ENCODE measurements at regions not wholly inside any gene's neighbourhood (a gene's known extent, or its start where the extent isn't known, plus 50 kb on each side); places are given as distances from the start of the nearest gene placed in this dataset.

- no peaks in the 10 kb centered on the region for H3K36me3 ChIP-seq (replicated peaks in 1 of 2; ENCODE audit: control insufficient read depth in 2 of 2, insufficient read depth in 2 of 2, low read length in 2 of 2)
- no peak overlapping the region for H3K4me2 ChIP-seq (ENCODE audit: insufficient read depth, low read length, poor library complexity, severe bottlenecking)
- H2BK120ac ChIP-seq (ENCODE audit: low read depth, low read length) = no peak overlapping the region
- no peak overlapping the region for H3K9ac ChIP-seq (ENCODE audit: low read depth, low read length, poor library complexity)
- no CpG with 5 or more reads among the region's 2 CpGs for WGBS, 2 donors (ENCODE audit: extremely low coverage in 2 of 2, insufficient read length in 2 of 2, insufficient replicate concordance in 1 of 2)
- no peaks in the 10 kb centered on the region for H3K79me1 ChIP-seq (ENCODE audit: low read depth, low read length)
- no peak for DNase-seq (ENCODE audit: low spot score)
- H2AFZ ChIP-seq (ENCODE audit: low read length) = no peak overlapping the region
- H2BK5ac ChIP-seq (ENCODE audit: low read length) = no peak overlapping the region
- H3K4me3 ChIP-seq (ENCODE audit: low read length in 2 of 2) = no peak overlapping the region
- H3K9me3 ChIP-seq (replicated peaks in 1 of 2; ENCODE audit: control insufficient read depth in 2 of 2, insufficient read depth in 1 of 2, low read depth in 1 of 2, low read length in 2 of 2) = peaks cover 0 to under 1% of the 10 kb centered on the region in 2 donors
- H2BK15ac ChIP-seq (ENCODE audit: low read length) = no peak overlapping the region
- H3K27me3 ChIP-seq (ENCODE audit: control insufficient read depth in 3 of 3, insufficient read depth in 3 of 3, low read depth in 1 of 3, low read length in 3 of 3) = peaks cover 0 to 70% (median 0%) of the 10 kb centered on the region in 3 experiments
- no peak overlapping the region for H2AK5ac ChIP-seq (ENCODE audit: low read depth, low read length)
- no peak overlapping the region for H3K18ac ChIP-seq (ENCODE audit: low read length)
- no peak overlapping the region for H3K4ac ChIP-seq (ENCODE audit: low read length)
- H4K8ac ChIP-seq (ENCODE audit: low read depth, low read length) = no peak overlapping the region
- H3K4me1 ChIP-seq (ENCODE audit: control insufficient read depth in 2 of 2, insufficient read depth in 1 of 2, low read depth in 1 of 2, low read length in 2 of 2) = peaks cover 6 to 7% of the 10 kb centered on the region in 2 donors
- no peak overlapping the region for H3K14ac ChIP-seq (ENCODE audit: low read length)
- no peak overlapping the region for H3K23ac ChIP-seq (ENCODE audit: low read depth, low read length, poor library complexity)
- no peak overlapping the region for H4K91ac ChIP-seq (ENCODE audit: low read depth, low read length, poor library complexity)
- H3K27ac ChIP-seq (replicated peaks; ENCODE audit: low read length) = no peak overlapping the region
- H2BK12ac ChIP-seq (ENCODE audit: low read length) = no peak overlapping the region
These were observed 215.5 kb upstream of the MCHR2 start for GRCh38 chr6:100209323-100210136.

GRCh38 chr6:100203400-100203799, 209.4 kb upstream of the MCHR2 start:
- Histone ChIP-seq H3K36me3 (replicated peaks in 1 of 2; ENCODE audit: control insufficient read depth in 2 of 2, insufficient read depth in 2 of 2, low read length in 2 of 2) (no peaks in the 10 kb centered on the region), H3K23ac (ENCODE audit: low read depth, low read length, poor library complexity) (no peak overlapping the region), H2BK12ac (ENCODE audit: low read length) (no peak overlapping the region), H3K4me2 (ENCODE audit: insufficient read depth, low read length, poor library complexity, severe bottlenecking) (no peak overlapping the region), H3K4me3 (ENCODE audit: low read length in 2 of 2) (no peak overlapping the region), H3K14ac (ENCODE audit: low read length) (no peak overlapping the region), H3K27ac (replicated peaks; ENCODE audit: low read length) (no peak overlapping the region), H3K9me3 (replicated peaks in 1 of 2; ENCODE audit: control insufficient read depth in 2 of 2, insufficient read depth in 1 of 2, low read depth in 1 of 2, low read length in 2 of 2) (peaks cover 0 to 3% of the 10 kb centered on the region in 2 donors), H3K4ac (ENCODE audit: low read length) (no peak overlapping the region), H4K91ac (ENCODE audit: low read depth, low read length, poor library complexity) (no peak overlapping the region), H2BK15ac (ENCODE audit: low read length) (no peak overlapping the region), H2BK120ac (ENCODE audit: low read depth, low read length) (no peak overlapping the region), H2AK5ac (ENCODE audit: low read depth, low read length) (no peak overlapping the region), H3K4me1 (ENCODE audit: control insufficient read depth in 2 of 2, insufficient read depth in 1 of 2, low read depth in 1 of 2, low read length in 2 of 2) (no peaks in the 10 kb centered on the region), H3K9ac (ENCODE audit: low read depth, low read length, poor library complexity) (no peak overlapping the region), H4K8ac (ENCODE audit: low read depth, low read length) (no peak overlapping the region), H3K27me3 (ENCODE audit: control insufficient read depth in 3 of 3, insufficient read depth in 3 of 3, low read depth in 1 of 3, low read length in 3 of 3) (peaks cover 0 to 26% (median 0%) of the 10 kb centered on the region in 3 experiments), H2BK5ac (ENCODE audit: low read length) (no peak overlapping the region), H2AFZ (ENCODE audit: low read length) (no peak overlapping the region), H3K79me1 (ENCODE audit: low read depth, low read length) (no peaks in the 10 kb centered on the region), H3K18ac (ENCODE audit: low read length) (no peak overlapping the region)
- DNase-seq (ENCODE audit: low spot score) = no peak
- WGBS, 2 donors (ENCODE audit: extremely low coverage in 2 of 2, insufficient read length in 2 of 2, insufficient replicate concordance in 1 of 2) = no CpG with 5 or more reads among the region's 3 CpGs

- no peak overlapping the region for H3K9ac ChIP-seq (ENCODE audit: low read depth, low read length, poor library complexity)
- no peak overlapping the region for H2BK5ac ChIP-seq (ENCODE audit: low read length)
- no peak overlapping the region for H3K4ac ChIP-seq (ENCODE audit: low read length)
- no peak overlapping the region for H2BK120ac ChIP-seq (ENCODE audit: low read depth, low read length)
- H3K9me3 ChIP-seq (replicated peaks in 1 of 2; ENCODE audit: control insufficient read depth in 2 of 2, insufficient read depth in 1 of 2, low read depth in 1 of 2, low read length in 2 of 2) = peaks cover 0 to 3% of the 10 kb centered on the region in 2 donors
- H4K91ac ChIP-seq (ENCODE audit: low read depth, low read length, poor library complexity) = no peak overlapping the region
- no peak for DNase-seq (ENCODE audit: low spot score)
- H3K4me1 ChIP-seq (ENCODE audit: control insufficient read depth in 2 of 2, insufficient read depth in 1 of 2, low read depth in 1 of 2, low read length in 2 of 2) = no peaks in the 10 kb centered on the region
- H3K23ac ChIP-seq (ENCODE audit: low read depth, low read length, poor library complexity) = no peak overlapping the region
- H2AK5ac ChIP-seq (ENCODE audit: low read depth, low read length) = no peak overlapping the region
- H3K27ac ChIP-seq (replicated peaks; ENCODE audit: low read length) = no peak overlapping the region
- H3K18ac ChIP-seq (ENCODE audit: low read length) = no peak overlapping the region
- no peak overlapping the region for H2BK12ac ChIP-seq (ENCODE audit: low read length)
- H2AFZ ChIP-seq (ENCODE audit: low read length) = no peak overlapping the region
- no peak overlapping the region for H4K8ac ChIP-seq (ENCODE audit: low read depth, low read length)
- H3K79me1 ChIP-seq (ENCODE audit: low read depth, low read length) = no peaks in the 10 kb centered on the region
- no peaks in the 10 kb centered on the region for H3K36me3 ChIP-seq (replicated peaks in 1 of 2; ENCODE audit: control insufficient read depth in 2 of 2, insufficient read depth in 2 of 2, low read length in 2 of 2)
- peaks cover 0 to 18% (median 0%) of the 10 kb centered on the region in 3 experiments for H3K27me3 ChIP-seq (ENCODE audit: control insufficient read depth in 3 of 3, insufficient read depth in 3 of 3, low read depth in 1 of 3, low read length in 3 of 3)
- H2BK15ac ChIP-seq (ENCODE audit: low read length) = no peak overlapping the region
- no peak overlapping the region for H3K4me3 ChIP-seq (ENCODE audit: low read length in 2 of 2)
- H3K4me2 ChIP-seq (ENCODE audit: insufficient read depth, low read length, poor library complexity, severe bottlenecking) = no peak overlapping the region
- no CpG with 5 or more reads among the region's 2 CpGs for WGBS, 2 donors (ENCODE audit: extremely low coverage in 2 of 2, insufficient read length in 2 of 2, insufficient replicate concordance in 1 of 2)
- no peak overlapping the region for H3K14ac ChIP-seq (ENCODE audit: low read length)
These were observed 208.6 kb upstream of the MCHR2 start for GRCh38 chr6:100202417-100203194.

Measured in neuronal stem cell (in vitro differentiated cells).